Smooth muscle cell (in vitro differentiated cells): ENCODE measurements at regions not wholly inside any gene's neighbourhood (a gene's known extent, or its start where the extent isn't known, plus 50 kb on each side); places are given as distances from the start of the nearest gene placed in this dataset.
A peak's percentile ranks its signal among the peaks of the same experiment; 100 is the strongest.

Experiments
- DNase-seq: peaks from one replicate; lab custom pipeline; 2025; ENCODE audit not compliant: unreplicated experiment; lab: John Stamatoyannopoulos, UW
- H2AFZ ChIP-seq: fragments of 200-600 bp; sonication (generic); 2 replicates; pipeline ENCODE4 v1.6.0; 2016; ENCODE audit warnings: antibody characterized with exemption, low read depth, mild to moderate bottlenecking
- H3F3A ChIP-seq: fragments of 200-600 bp; sonication (generic); 2 replicates; pipeline ENCODE4 v1.6.0; 2017; ENCODE audit warnings: antibody characterized with exemption, low read depth
- H3K27ac ChIP-seq: fragments of 200-600 bp; sonication (generic); 2 replicates; pipeline ENCODE4 v1.5.1; 2016; ENCODE audit warnings: low read depth, mild to moderate bottlenecking
- H3K27me3 ChIP-seq: fragments of 200-600 bp; sonication (generic); 2 replicates; pipeline ENCODE4 v1.6.1; 2016; ENCODE audit warnings: low read depth, mild to moderate bottlenecking
- H3K36me3 ChIP-seq: fragments of 200-600 bp; sonication (generic); 2 replicates; pipeline ENCODE4 v1.5.1; 2016; ENCODE audit warnings: low read depth
- H3K4me1 ChIP-seq: fragments of 200-600 bp; sonication (generic); 2 replicates; pipeline ENCODE4 v1.5.1; 2016; ENCODE audit warnings: low read depth
- H3K4me2 ChIP-seq: fragments of 200-600 bp; sonication (generic); 2 replicates; pipeline ENCODE4 v1.6.0; 2016; ENCODE audit warnings: mild to moderate bottlenecking
- H3K4me3 ChIP-seq: fragments of 200-600 bp; sonication (generic); 2 replicates; pipeline ENCODE4 v1.5.1; 2016; ENCODE audit warnings: mild to moderate bottlenecking
- H3K79me2 ChIP-seq: fragments of 200-600 bp; sonication (generic); 2 replicates; pipeline ENCODE4 v1.6.0; 2016; ENCODE audit warnings: low read depth, mild to moderate bottlenecking
- H3K9ac ChIP-seq: fragments of 200-600 bp; sonication (generic); 2 replicates; pipeline ENCODE4 v1.6.0; 2016; ENCODE audit warnings: low read depth
- H3K9me3 ChIP-seq: fragments of 200-600 bp; sonication (generic); replicated peaks from 2 replicates; pipeline ENCODE4 v1.5.1; 2016; ENCODE audit warnings: low read depth
- H4K20me1 ChIP-seq: fragments of 200-600 bp; sonication (generic); 2 replicates; pipeline ENCODE4 v1.6.0; 2016; ENCODE audit warnings: low read depth
- WGBS: methylation state at CpG from one replicate; pipeline ENCODE4 v1.1.7; 2016; ENCODE audit warnings: low lambda C conversion rate; 5-methylcytosine and 5-hydroxymethylcytosine counted together
- TF ChIP-seq, protein P1 (sequence below): fragments of 200-600 bp; sonication (generic); IDR thresholded peaks from 2 replicates; pipeline ENCODE4 v1.5.1; 2017; ENCODE audit warnings: borderline replicate concordance, mild to moderate bottlenecking, antibody characterized with exemption; ENCODE audit not compliant: insufficient read depth, poor library complexity, severe bottlenecking

DNA sequence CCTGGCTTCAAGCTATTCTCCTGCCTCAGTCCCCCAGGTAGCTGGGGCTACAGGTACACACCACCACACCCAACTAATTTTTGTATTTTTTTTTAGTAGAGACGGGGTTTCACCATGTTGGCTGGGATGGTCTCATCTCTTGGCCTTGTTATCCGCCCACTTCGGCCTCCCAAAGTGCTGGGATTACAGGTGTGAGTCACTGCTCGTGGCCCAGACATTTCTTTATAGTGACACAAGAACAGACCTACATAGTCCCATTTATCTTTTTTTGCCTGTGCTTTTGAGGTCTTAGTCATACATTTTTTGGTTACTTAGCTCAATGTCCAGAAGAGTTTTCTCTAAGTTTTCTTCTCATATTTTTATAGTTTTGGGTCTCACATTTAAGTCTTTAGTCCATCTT lies 247.4 kb downstream of the SYT10 start:
- Histone ChIP-seq H3K27me3 (no peaks in the 10 kb centered on the region), H3K27ac (peak overlapping the region; percentile 92), H3K79me2 (no peaks in the 10 kb centered on the region), H4K20me1 (no peaks in the 10 kb centered on the region), H3F3A (no peaks in the 10 kb centered on the region), H3K9ac (peak overlapping the region; percentile 57), H2AFZ (no peak overlapping the region), H3K4me3 (no peak overlapping the region), H3K9me3 (no peaks in the 10 kb centered on the region), H3K4me2 (no peak overlapping the region), H3K4me1 (no peaks in the 10 kb centered on the region), H3K36me3 (no peaks in the 10 kb centered on the region)
- WGBS, result 27% methylated on average over 4 of the region's 4 CpGs
- TF ChIP-seq, protein P1, sequence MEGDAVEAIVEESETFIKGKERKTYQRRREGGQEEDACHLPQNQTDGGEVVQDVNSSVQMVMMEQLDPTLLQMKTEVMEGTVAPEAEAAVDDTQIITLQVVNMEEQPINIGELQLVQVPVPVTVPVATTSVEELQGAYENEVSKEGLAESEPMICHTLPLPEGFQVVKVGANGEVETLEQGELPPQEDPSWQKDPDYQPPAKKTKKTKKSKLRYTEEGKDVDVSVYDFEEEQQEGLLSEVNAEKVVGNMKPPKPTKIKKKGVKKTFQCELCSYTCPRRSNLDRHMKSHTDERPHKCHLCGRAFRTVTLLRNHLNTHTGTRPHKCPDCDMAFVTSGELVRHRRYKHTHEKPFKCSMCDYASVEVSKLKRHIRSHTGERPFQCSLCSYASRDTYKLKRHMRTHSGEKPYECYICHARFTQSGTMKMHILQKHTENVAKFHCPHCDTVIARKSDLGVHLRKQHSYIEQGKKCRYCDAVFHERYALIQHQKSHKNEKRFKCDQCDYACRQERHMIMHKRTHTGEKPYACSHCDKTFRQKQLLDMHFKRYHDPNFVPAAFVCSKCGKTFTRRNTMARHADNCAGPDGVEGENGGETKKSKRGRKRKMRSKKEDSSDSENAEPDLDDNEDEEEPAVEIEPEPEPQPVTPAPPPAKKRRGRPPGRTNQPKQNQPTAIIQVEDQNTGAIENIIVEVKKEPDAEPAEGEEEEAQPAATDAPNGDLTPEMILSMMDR, result no peak
- no peak for DNase-seq

DNA sequence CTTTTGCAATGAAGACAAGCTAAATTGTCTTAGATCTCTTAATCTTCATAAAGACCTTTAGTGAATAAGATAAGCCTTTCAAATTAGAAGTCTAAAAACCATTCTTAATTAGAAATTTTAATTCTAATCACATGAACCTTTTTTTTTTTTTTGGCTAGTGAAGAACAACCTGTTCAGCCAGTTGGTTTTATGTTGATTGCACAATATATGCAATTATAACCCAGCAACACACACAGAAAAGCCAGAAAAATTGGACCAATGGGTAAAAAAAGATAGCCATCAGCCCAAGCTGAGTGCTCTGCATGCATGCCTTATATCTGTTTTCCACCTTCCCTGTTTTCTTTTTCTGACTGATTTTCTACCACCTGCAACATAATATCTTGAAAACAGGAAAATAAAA lies 252.2 kb downstream of the SYT10 start:
- H3K4me2 ChIP-seq, result no peak overlapping the region
- no peaks in the 10 kb centered on the region for H3K9me3 ChIP-seq
- H3K27me3 ChIP-seq, result no peaks in the 10 kb centered on the region
- no peaks in the 10 kb centered on the region for H3K79me2 ChIP-seq
- peaks cover under 1% of the 10 kb centered on the region for H3F3A ChIP-seq
- no peak overlapping the region for H3K27ac ChIP-seq
- TF ChIP-seq, protein P1, result no peak
- no peaks in the 10 kb centered on the region for H4K20me1 ChIP-seq
- no peak overlapping the region for H3K4me3 ChIP-seq
- H3K9ac ChIP-seq, result no peak overlapping the region
- no peak for DNase-seq
- no peak overlapping the region for H2AFZ ChIP-seq
- no peaks in the 10 kb centered on the region for H3K4me1 ChIP-seq
- no peaks in the 10 kb centered on the region for H3K36me3 ChIP-seq

DNA sequence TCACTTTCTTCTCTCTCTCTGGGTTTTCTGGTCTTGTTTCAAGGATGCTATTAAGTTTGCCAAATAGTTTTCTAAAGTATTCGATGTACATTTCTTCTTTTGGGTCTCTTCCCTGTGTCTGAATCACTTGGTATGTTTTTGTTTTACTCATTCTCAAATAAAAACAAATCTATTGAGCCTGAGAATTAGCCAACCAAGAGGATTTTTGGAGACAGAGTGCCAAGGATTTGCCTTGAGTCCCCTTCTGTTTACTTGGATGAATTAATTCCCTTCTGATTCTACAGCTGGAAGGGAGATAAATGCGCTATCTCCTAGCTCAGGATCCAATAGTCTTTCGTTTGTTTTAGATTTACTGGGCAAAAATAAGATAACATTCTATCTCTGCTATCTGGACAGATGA lies 255.5 kb downstream of the SYT10 start:
- WGBS, result 46% methylated on average over 3 of the region's 3 CpGs
- no peak for DNase-seq
- Histone ChIP-seq H4K20me1 (no peaks in the 10 kb centered on the region), H3K9me3 (no peaks in the 10 kb centered on the region), H3K36me3 (no peaks in the 10 kb centered on the region), H3K9ac (no peak overlapping the region), H3F3A (peaks cover 6% of the 10 kb centered on the region), H3K4me2 (no peak overlapping the region), H3K4me1 (peaks cover 9% of the 10 kb centered on the region), H2AFZ (no peak overlapping the region), H3K4me3 (no peak overlapping the region), H3K27ac (peak overlapping the region; percentile 53), H3K27me3 (no peaks in the 10 kb centered on the region), H3K79me2 (no peaks in the 10 kb centered on the region)
- TF ChIP-seq, protein P1, result no peak

DNA sequence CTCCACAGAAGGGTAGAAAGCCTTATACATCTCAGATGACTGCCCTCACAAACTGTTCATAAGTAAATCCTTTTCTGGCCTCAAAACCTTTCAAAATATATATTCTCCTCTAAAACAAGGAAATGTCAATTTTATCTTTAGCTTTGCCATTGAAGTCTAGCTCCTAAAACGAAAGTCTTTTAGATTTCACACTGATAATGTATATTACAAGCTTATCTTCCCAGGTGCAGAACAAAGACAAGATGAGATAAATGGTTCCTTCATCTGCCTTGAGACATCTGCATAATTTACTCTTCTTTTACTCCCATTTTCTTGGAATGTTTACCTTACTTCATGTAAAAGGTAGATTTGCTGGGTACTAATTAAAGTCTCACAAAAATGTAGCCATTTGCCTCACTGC lies 257.1 kb downstream of the SYT10 start:
- WGBS, result 11% methylated on average over 1 of the region's 1 CpG
- H3K4me2 ChIP-seq, result no peak overlapping the region
- DNase-seq, result no peak

More for the DNA sequence above, 257.1 kb downstream of the SYT10 start:
- no peaks in the 10 kb centered on the region for H3K36me3 ChIP-seq
- H3K27ac ChIP-seq, result peak overlapping the region; percentile 52
- H3F3A ChIP-seq, result peaks cover 6% of the 10 kb centered on the region
- no peaks in the 10 kb centered on the region for H4K20me1 ChIP-seq
- H3K79me2 ChIP-seq, result no peaks in the 10 kb centered on the region
- H2AFZ ChIP-seq, result no peak overlapping the region
- TF ChIP-seq, protein P1, result no peak
- no peaks in the 10 kb centered on the region for H3K27me3 ChIP-seq
- H3K9me3 ChIP-seq, result no peaks in the 10 kb centered on the region
- H3K9ac ChIP-seq, result no peak overlapping the region
- H3K4me3 ChIP-seq, result no peak overlapping the region
- H3K4me1 ChIP-seq, result peaks cover 9% of the 10 kb centered on the region
